ENCODE measurements at regions not wholly inside any gene's neighbourhood (a gene's known extent, or its start where the extent isn't known, plus 50 kb on each side); places are given as distances from the start of the nearest gene placed in this dataset.

- TF ChIP-seq CTCF (IDR thresholded peaks at IDR 0.05): no peak
- TF ChIP-seq POLR2A (IDR thresholded peaks at IDR 0.05; ENCODE audit: low read depth): no peak
- TF ChIP-seq EP300 (IDR thresholded peaks at IDR 0.05): no peak
- no peak for TF ChIP-seq POLR2AphosphoS5 (IDR thresholded peaks at IDR 0.05)
Measured at GRCh38 chr2:234806818-234807217, 145.0 kb upstream of the SH3BP4 start.

Measured in esophagus muscularis mucosa (tissue), 4 donors.